AG04449 (cell line): ENCODE measurements at regions not wholly inside any gene's neighbourhood (a gene's known extent, or its start where the extent isn't known, plus 50 kb on each side); places are given as distances from the start of the nearest gene placed in this dataset.

Experiments used
- CTCF ChIA-PET: fragments of 350-600 bp; formaldehyde crosslinking; extraction: SDS; loops from one replicate; lab custom pipeline; 2021; ENCODE audit warnings: antibody characterized with exemption; lab: Yijun Ruan, JAX
- POLR2A ChIA-PET: fragments of 400-600, 350-600 bp; formaldehyde crosslinking; extraction: SDS; loops from one replicate; lab custom pipeline; 2020; ENCODE audit warnings: antibody characterized with exemption, inconsistent platforms; lab: Yijun Ruan, JAX
- DNase-seq: peaks from one replicate; pipeline ENCODE4 v3.0.0-alpha.2; 2010; ENCODE audit warnings: low read depth, low spot score
- H3K4me3 ChIP-seq: 2 replicates; pipeline ENCODE4 v1.5.1; 2011; ENCODE audit warnings: low read depth, mild to moderate bottlenecking, control low read depth, low read length
- TF ChIP-seq, protein P1 (sequence below): IDR thresholded peaks from one replicate; pipeline ENCODE4 v1.5.1; 2011; ENCODE audit warnings: mild to moderate bottlenecking, moderate library complexity, low read length, control low read depth, inconsistent platforms; ENCODE audit not compliant: insufficient read depth; ENCODE audit errors: missing control alignments

DNA sequence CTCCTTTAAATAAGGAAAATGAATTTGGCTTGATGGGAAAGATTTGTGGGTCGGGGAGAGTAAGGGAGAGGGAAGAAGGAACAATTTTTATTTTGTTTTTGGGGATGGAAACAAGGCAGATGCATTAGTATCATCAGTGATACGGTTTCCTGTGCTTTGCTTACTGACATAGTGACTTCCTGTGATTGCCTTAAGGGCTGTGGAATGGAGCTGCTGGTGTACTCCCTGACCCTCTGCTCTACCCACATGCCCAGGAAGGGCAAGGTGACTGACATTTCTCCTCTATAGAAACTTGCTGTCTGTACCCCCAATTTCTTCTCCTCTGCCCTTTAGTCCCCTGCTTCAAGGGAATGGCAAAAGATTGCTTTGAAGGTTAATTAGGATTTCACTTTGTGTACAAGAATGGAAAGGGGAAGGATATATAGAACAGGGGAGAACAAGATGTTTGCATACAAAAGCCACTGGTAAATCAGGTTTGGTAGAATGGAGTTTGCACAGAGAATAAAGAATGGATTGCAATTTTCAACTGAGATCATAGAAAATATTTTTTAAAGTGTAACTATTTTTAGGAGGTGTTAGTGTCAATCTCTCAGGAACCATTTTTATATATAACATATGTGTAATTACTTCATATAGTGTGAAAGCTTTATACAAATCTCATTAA lies 129.0 kb upstream of the AGR3 start:
- CTCF ChIA-PET: no interaction called here
- POLR2A ChIA-PET: interaction anchor here (0.6 kb wide), 1 partner anchor 506 kb away, joined by 3 read pairs; no protein-coding TSS in a partner anchor
- TF ChIP-seq, protein P1, sequence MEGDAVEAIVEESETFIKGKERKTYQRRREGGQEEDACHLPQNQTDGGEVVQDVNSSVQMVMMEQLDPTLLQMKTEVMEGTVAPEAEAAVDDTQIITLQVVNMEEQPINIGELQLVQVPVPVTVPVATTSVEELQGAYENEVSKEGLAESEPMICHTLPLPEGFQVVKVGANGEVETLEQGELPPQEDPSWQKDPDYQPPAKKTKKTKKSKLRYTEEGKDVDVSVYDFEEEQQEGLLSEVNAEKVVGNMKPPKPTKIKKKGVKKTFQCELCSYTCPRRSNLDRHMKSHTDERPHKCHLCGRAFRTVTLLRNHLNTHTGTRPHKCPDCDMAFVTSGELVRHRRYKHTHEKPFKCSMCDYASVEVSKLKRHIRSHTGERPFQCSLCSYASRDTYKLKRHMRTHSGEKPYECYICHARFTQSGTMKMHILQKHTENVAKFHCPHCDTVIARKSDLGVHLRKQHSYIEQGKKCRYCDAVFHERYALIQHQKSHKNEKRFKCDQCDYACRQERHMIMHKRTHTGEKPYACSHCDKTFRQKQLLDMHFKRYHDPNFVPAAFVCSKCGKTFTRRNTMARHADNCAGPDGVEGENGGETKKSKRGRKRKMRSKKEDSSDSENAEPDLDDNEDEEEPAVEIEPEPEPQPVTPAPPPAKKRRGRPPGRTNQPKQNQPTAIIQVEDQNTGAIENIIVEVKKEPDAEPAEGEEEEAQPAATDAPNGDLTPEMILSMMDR: no peak
- DNase-seq: no peak
- no peak overlapping the region for H3K4me3 ChIP-seq

DNA sequence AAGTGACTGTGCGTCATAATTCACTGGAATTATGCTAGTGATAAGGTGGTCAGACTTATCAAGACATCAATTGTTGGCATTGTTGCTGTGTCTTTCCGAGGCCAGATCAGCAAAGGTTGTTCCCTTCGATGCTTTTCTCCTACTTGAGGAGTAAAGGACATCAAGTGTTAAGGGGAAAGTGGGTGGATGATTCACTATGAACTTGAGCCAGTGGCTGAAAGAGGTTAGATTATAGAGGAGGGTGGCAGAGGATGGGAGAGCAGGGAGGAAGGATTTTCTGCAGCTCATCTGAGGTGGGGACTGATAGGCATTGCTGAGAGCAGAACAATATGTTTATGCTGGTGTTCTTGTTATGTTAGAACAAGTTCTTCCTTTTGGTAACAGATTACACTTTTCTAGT lies 131.4 kb upstream of the AGR3 start:
- TF ChIP-seq, protein P1: no peak
- DNase-seq: no peak
- CTCF ChIA-PET: interaction anchor here (1.9 kb wide), 1 partner anchor 29 kb away, joined by 4 read pairs; no protein-coding TSS in a partner anchor
- no peak overlapping the region for H3K4me3 ChIP-seq
- POLR2A ChIA-PET: no interaction called here

DNA sequence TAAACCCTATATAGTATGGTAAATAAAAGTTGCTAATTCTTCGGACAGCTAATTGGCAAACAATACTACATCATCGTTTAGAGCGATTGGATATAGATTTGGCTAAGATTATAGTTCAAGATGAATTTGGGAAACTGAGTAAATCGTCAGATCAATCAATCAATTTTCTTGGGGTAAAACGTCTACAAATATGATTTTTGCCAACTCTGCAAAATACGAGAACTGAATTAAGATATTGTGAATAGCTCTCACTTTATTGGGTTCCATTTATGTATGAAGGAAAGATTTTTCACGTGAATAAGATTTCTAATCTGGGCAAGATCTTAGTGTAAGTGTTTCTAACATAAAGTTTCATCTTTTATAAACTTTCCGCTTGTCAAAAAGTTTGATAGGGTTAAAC lies 132.9 kb upstream of the AGR3 start:
- no peak overlapping the region for H3K4me3 ChIP-seq
- ChIA-PET CTCF (interaction anchor here (0.7 to 1.9 kb wide), 5 partner anchors 31 to 632 kb away, joined by 3 to 4 read pairs (median 3); no protein-coding TSS in a partner anchor), POLR2A (no interaction called here)
- TF ChIP-seq, protein P1: no peak
- no peak for DNase-seq

DNA sequence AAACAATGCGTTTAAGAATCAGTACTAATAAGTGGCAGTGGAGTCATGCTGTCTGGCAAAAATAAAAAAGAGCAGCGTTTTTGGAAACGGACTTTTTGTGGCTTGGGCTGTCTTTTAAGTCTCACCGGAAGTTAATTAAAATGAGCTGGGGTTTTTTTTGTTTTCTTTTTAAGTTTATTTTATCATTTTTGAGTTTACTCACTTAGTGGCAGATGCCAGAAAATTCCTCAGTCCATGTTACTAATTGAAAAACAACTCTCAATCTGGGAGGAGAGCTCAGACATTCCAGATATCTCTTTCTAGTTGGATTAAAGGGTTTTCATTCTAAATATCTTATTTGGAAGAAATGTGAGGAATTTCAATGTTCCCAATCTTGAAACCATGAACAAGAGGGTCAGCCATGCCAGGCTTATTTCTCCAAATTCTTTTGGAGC lies 133.8 kb upstream of the AGR3 start:
- TF ChIP-seq, protein P1: no peak
- POLR2A ChIA-PET: interaction anchor here (0.8 to 1.3 kb wide), 3 partner anchors 39 to 283 kb away, joined by 3 to 6 read pairs (median 3); partner anchors contain the start of gene AHR
- H3K4me3 ChIP-seq: no peak overlapping the region
- peak; percentile 47 for DNase-seq
- CTCF ChIA-PET: interaction anchor here (1.1 to 1.9 kb wide), 2 partner anchors 286 to 631 kb away, joined by 3 to 8 read pairs; no protein-coding TSS in a partner anchor

DNA sequence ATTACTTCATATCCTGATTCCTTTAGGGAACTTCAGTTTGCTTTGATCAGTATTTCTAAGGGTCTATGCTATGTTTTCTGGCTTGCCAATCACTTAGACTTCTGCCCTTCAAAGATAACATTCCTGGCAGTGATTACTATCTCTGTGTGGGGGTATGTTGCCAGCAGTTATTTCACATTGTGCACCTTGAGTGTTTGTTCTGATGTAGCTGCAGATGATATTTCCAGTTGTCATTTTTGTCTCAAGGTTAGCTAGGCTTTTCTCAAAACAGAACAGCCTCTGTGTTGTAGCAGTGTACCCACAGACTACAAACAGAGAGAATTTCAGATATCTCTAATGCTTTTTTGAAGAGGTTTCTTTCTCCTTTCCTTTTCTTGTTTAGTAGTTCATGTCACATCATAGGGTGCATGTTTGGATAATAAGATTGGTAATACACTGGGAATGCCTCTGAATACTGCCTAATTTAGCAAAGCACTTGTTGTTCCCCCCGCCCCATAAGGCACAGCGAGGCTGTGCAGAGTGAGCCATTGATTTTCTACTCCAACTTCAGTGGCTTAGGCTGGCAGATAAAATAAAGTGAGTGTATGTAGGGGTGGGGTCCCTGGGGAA lies 134.7 kb upstream of the AGR3 start:
- H3K4me3 ChIP-seq: no peak overlapping the region
- ChIA-PET POLR2A (interaction anchor here (0.8 to 1.3 kb wide), 3 partner anchors 38 to 282 kb away, joined by 3 to 6 read pairs (median 3); partner anchors contain the start of gene AHR), CTCF (interaction anchor here (1.9 kb wide), 1 partner anchor 285 kb away, joined by 8 read pairs; no protein-coding TSS in a partner anchor)
- TF ChIP-seq, protein P1: no peak
- DNase-seq: no peak

DNA sequence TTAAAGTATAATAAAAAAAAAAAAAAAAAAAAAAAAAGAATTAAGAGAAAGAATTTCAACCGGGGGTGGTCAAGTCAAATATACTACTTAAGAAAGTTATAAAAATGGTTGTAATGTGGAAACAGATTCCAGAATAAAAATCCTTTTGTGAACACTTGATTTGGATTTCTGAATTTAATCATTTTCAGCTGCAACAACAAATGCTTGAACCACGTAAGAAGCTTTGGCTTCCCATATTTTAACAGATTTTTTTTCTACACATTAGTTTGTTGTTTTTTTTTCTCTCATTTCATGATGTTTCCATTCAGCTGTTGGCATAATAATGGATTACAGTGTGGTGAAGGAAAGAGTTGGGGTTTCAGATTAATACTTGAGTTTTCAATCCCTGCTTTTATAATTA lies 137.3 kb upstream of the AGR3 start:
- H3K4me3 ChIP-seq: no peak overlapping the region
- TF ChIP-seq, protein P1: no peak
- ChIA-PET CTCF (interaction anchor here (0.6 kb wide), 1 partner anchor 44 kb away, joined by 3 read pairs; no protein-coding TSS in a partner anchor), POLR2A (no interaction called here)
- no peak for DNase-seq
